Natural killer cell (primary cell): ENCODE measurements at regions not wholly inside any gene's neighbourhood (a gene's known extent, or its start where the extent isn't known, plus 50 kb on each side); places are given as distances from the start of the nearest gene placed in this dataset.

Source experiments
- ATAC-seq, 3 donors: fragments of 150-1000 bp in 2 of 3; fragments of 200-7000 bp in 1 of 3; cut with Tn5 transposase; 1 replicate in 1 of 3; 2 replicates in 2 of 3; pipeline ENCODE4 v1.10.0; 2021; ENCODE audit warnings: mild to moderate bottlenecking in 2 of 3, moderate library complexity in 2 of 3
- DNase-seq, 2 donors: peaks; one replicate each; pipeline versions ENCODE4 v3.0.0 to v3.0.0-alpha.2; 2013 to 2021; ENCODE audit warnings: mixed read lengths in 1 of 2
- H3K27ac ChIP-seq: one replicate; pipeline ENCODE4 v1.5.1; 2013; ENCODE audit warnings: mild to moderate bottlenecking, low read length
- H3K27me3 ChIP-seq: one replicate; pipeline ENCODE4 v1.6.1; 2013; ENCODE audit warnings: low read length; ENCODE audit not compliant: control insufficient read depth, insufficient read depth
- H3K36me3 ChIP-seq: one replicate; pipeline ENCODE4 v1.6.1; 2013; ENCODE audit warnings: low read length; ENCODE audit not compliant: control insufficient read depth, insufficient read depth
- H3K4me1 ChIP-seq: one replicate; pipeline ENCODE4 v1.6.1; 2013; ENCODE audit warnings: low read length; ENCODE audit not compliant: control insufficient read depth, insufficient read depth
- H3K4me3 ChIP-seq: one replicate; pipeline ENCODE4 v1.5.1; 2013; ENCODE audit warnings: low read length
- H3K9me3 ChIP-seq: one replicate; pipeline ENCODE4 v1.6.1; 2013; ENCODE audit warnings: low read length; ENCODE audit not compliant: control insufficient read depth, insufficient read depth
- H3K27ac Mint-ChIP-seq, 2 donors: one replicate each; pipeline ENCODE4 v1.8.0; 2022; ENCODE audit warnings: mild to moderate bottlenecking in 2 of 2, mixed read lengths in 2 of 2, moderate library complexity in 1 of 2
- H3K27me3 Mint-ChIP-seq, 2 donors: one replicate each; pipeline ENCODE4 v1.8.0; 2022; ENCODE audit warnings: low read depth in 2 of 2, mixed read lengths in 2 of 2
- H3K36me3 Mint-ChIP-seq: one replicate; pipeline ENCODE4 v1.8.0; 2022; ENCODE audit warnings: mixed read lengths
- H3K4me1 Mint-ChIP-seq, 2 donors: one replicate each; pipeline ENCODE4 v1.8.0; 2022; ENCODE audit warnings: mixed read lengths in 2 of 2
- H3K4me3 Mint-ChIP-seq: one replicate; pipeline ENCODE4 v1.8.0; 2022; ENCODE audit warnings: mild to moderate bottlenecking, moderate library complexity, mixed read lengths
- H3K9me3 Mint-ChIP-seq, 2 donors: one replicate each; pipeline ENCODE4 v1.8.0; 2022; ENCODE audit warnings: mixed read lengths in 2 of 2
- WGBS: methylation state at CpG from one replicate; pipeline ENCODE4 v1.1.7; 2013; ENCODE audit warnings: missing lambda C conversion rate; ENCODE audit not compliant: insufficient coverage; 5-methylcytosine and 5-hydroxymethylcytosine counted together
- intact Hi-C: fragments of 100-400 bp; cut with micrococcal nuclease; formaldehyde crosslinking; loops from one replicate; pipeline ENCODE4 v1.14.2; 2022
- TF ChIP-seq, protein P1 (sequence below): fragments of 200-600 bp; IDR thresholded peaks from one replicate; pipeline ENCODE4 v1.8.0; 2022; ENCODE audit warnings: antibody characterized with exemption

DNA sequence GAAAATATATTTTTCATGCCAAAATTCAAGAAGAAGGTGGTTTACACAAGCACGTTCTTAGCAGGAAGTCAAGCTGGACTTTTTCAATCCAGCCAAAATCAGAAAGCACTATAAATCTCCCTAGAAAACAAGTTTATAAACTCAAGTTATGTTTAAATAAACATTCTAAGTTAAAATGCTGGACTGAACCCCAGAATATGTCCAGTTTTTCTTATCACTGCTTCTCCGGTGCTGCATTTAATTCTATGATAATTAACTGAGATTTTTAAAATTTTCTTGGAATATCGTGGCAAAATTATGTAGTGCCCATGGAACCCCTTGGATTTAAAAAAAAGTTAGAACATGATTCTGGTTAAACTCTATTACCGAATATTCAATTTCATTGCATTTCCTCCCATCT is 218.2 kb upstream of the MDFIC2 start:
- TF ChIP-seq, protein P1, sequence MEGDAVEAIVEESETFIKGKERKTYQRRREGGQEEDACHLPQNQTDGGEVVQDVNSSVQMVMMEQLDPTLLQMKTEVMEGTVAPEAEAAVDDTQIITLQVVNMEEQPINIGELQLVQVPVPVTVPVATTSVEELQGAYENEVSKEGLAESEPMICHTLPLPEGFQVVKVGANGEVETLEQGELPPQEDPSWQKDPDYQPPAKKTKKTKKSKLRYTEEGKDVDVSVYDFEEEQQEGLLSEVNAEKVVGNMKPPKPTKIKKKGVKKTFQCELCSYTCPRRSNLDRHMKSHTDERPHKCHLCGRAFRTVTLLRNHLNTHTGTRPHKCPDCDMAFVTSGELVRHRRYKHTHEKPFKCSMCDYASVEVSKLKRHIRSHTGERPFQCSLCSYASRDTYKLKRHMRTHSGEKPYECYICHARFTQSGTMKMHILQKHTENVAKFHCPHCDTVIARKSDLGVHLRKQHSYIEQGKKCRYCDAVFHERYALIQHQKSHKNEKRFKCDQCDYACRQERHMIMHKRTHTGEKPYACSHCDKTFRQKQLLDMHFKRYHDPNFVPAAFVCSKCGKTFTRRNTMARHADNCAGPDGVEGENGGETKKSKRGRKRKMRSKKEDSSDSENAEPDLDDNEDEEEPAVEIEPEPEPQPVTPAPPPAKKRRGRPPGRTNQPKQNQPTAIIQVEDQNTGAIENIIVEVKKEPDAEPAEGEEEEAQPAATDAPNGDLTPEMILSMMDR: no peak
- H3K9me3 ChIP-seq: no peaks in the 10 kb centered on the region
- ATAC-seq (no peak), DNase-seq (no peak)
- no peaks in the 10 kb centered on the region for H3K27me3 ChIP-seq
- 66% methylated on average over 2 of the region's 4 CpGs for WGBS
- no peaks in the 10 kb centered on the region for H3K36me3 ChIP-seq
- no peaks in the 10 kb centered on the region for H3K36me3 Mint-ChIP-seq
- no peak overlapping the region for H3K4me3 ChIP-seq
- H3K27ac ChIP-seq: no peak overlapping the region
- intact Hi-C loops: loop anchor here (1.0 kb wide), 1 partner anchor 1056 kb away; no protein-coding TSS in a partner anchor
- H3K4me1 Mint-ChIP-seq: no peaks in the 10 kb centered on the region
- no peaks in the 10 kb centered on the region for H3K4me1 ChIP-seq
- H3K9me3 Mint-ChIP-seq: no peaks in the 10 kb centered on the region
- H3K27ac Mint-ChIP-seq: no peak overlapping the region
- peaks cover 0 to 16% of the 10 kb centered on the region in 2 donors for H3K27me3 Mint-ChIP-seq
- no peak overlapping the region for H3K4me3 Mint-ChIP-seq

DNA sequence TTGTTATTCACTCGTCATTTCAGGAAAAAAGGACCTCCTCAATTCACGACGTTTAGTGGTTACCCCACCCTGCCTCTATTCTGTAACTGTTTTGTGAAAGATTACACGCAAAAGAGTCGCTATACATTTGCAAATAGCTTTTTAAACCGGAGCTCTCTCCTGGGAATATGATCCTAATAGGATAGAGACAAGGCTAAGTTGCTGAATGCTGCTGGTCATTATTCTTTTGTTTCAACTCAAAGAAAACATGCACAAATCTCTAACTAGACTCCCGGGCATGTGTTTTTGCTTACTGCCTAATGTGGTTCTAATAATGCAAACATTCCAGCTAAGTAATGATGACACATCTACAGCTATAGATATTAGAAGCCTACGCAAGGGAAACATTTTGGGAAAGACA is 214.6 kb upstream of the MDFIC2 start:
- Histone ChIP-seq H3K4me3 (no peak overlapping the region), H3K4me1 (no peaks in the 10 kb centered on the region), H3K27me3 (no peaks in the 10 kb centered on the region), H3K36me3 (no peaks in the 10 kb centered on the region), H3K27ac (no peak overlapping the region), H3K9me3 (no peaks in the 10 kb centered on the region)
- Mint-ChIP-seq H3K27ac (no peak overlapping the region), H3K4me1 (no peaks in the 10 kb centered on the region), H3K4me3 (no peak overlapping the region), H3K36me3 (no peaks in the 10 kb centered on the region), H3K9me3 (no peaks in the 10 kb centered on the region), H3K27me3 (peaks cover 0 to 16% of the 10 kb centered on the region in 2 donors)
- DNase-seq (no peak), ATAC-seq (no peak)
- TF ChIP-seq, protein P1: no peak
- WGBS: 93% methylated on average over 7 of the region's 8 CpGs
- intact Hi-C loops: no loop called here

DNA sequence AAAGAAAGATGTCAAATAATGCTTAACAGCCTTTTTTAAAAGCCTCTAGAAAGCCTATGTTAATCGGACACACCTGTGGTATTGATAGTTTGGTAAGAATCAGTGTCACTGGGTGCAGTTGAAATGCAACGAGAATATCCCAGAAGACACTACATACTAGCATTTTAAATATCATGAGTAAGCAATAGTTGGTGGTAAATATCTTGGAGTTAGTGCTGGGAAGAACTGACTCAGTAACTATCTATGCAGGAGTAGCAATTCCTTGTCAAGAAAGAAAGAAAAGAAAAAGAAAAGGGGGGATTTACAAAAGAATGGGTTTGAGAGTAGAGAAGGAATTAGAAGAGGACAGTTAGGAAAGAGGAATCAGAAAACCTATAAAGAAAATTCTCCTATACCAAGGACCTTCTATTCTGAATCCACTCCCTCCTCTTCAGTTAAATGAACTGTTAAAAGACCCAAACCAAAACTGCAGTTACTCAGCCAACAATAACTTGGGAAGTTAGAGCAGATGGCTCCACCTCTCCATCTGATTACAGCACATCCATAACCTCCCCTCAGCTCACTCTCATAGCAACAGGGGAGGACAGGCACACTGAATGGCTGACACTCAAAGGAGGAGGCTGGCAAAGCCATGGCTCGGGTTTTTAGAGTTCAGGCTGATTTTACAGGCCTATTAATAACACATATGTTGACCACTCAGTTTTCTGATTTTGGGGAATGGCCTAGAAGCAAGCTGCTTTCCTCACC is 207.6 kb upstream of the MDFIC2 start:
- Mint-ChIP-seq H3K4me1 (no peaks in the 10 kb centered on the region), H3K9me3 (no peaks in the 10 kb centered on the region), H3K36me3 (no peaks in the 10 kb centered on the region), H3K27me3 (peaks cover 0 to 4% of the 10 kb centered on the region in 2 donors), H3K4me3 (no peak overlapping the region), H3K27ac (no peak overlapping the region)
- H3K4me1 ChIP-seq: no peaks in the 10 kb centered on the region
- WGBS: 81% methylated on average over 1 of the region's 3 CpGs
- no peaks in the 10 kb centered on the region for H3K9me3 ChIP-seq
- H3K4me3 ChIP-seq: no peak overlapping the region
- no peak overlapping the region for H3K27ac ChIP-seq
- H3K36me3 ChIP-seq: no peaks in the 10 kb centered on the region
- DNase-seq (no peak), ATAC-seq (no peak)
- H3K27me3 ChIP-seq: no peaks in the 10 kb centered on the region
- TF ChIP-seq, protein P1: no peak
- intact Hi-C loops: no loop called here

DNA sequence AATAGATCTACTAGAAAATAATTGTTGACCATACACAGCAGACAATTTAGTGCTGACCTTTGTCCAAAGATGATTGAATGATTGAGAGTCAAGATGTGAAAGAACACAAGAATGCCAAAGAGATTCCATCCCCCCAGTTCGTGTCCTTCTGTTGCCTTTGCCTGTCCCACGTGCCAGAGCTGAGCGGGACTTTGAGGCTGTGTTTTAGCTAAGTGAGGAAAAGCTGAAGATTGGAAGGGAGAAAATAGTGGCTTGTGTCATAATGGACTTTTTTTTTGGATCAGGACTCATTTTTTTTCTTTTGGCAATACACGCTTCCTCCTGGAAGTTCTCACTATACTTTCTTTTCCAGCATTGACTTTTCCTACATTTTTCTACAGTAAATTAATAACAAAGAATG is 206.6 kb upstream of the MDFIC2 start:
- no peaks in the 10 kb centered on the region for H3K27me3 ChIP-seq
- no peak overlapping the region for H3K4me3 Mint-ChIP-seq
- TF ChIP-seq, protein P1: no peak
- no peaks in the 10 kb centered on the region for H3K9me3 ChIP-seq
- H3K4me1 Mint-ChIP-seq: no peaks in the 10 kb centered on the region
- H3K36me3 ChIP-seq: no peaks in the 10 kb centered on the region
- DNase-seq (no peak), ATAC-seq (no peak)
- no peak overlapping the region for H3K4me3 ChIP-seq
- no peak overlapping the region for H3K27ac ChIP-seq
- no peak overlapping the region for H3K27ac Mint-ChIP-seq
- no peaks in the 10 kb centered on the region for H3K36me3 Mint-ChIP-seq
- intact Hi-C loops: no loop called here
- H3K4me1 ChIP-seq: no peaks in the 10 kb centered on the region
- H3K9me3 Mint-ChIP-seq: no peaks in the 10 kb centered on the region
- H3K27me3 Mint-ChIP-seq: peaks cover 0 to 4% of the 10 kb centered on the region in 2 donors
- WGBS: 76% methylated on average over 4 of the region's 4 CpGs
